SK-N-SH (cell line): ENCODE measurements at regions not wholly inside any gene's neighbourhood (a gene's known extent, or its start where the extent isn't known, plus 50 kb on each side); places are given as distances from the start of the nearest gene placed in this dataset.

Experiments
- CTCF ChIA-PET: fragments of 300-600, 350-600 bp; formaldehyde crosslinking; extraction: SDS; loops from one replicate; lab custom pipeline; 2021; lab: Yijun Ruan, JAX
- POLR2A ChIA-PET: fragments of 350-600 bp; sonication (Branson Sonifier 250); formaldehyde crosslinking; extraction: SDS; loops from one replicate; lab custom pipeline; 2020; ENCODE audit warnings: antibody characterized with exemption, inconsistent platforms; lab: Yijun Ruan, JAX
- DNase-seq: peaks from one replicate; pipeline ENCODE4 v3.0.0; 2012
- H2AFZ ChIP-seq: fragments of 200-600 bp; sonication (generic); 2 replicates; pipeline ENCODE4 v1.8.1; 2016; ENCODE audit warnings: antibody characterized with exemption, mild to moderate bottlenecking, low read depth
- H3F3A ChIP-seq: fragments of 200-600 bp; sonication (generic); replicated peaks from 2 replicates; pipeline ENCODE3; 2016; ENCODE audit warnings: antibody characterized with exemption, mild to moderate bottlenecking; ENCODE audit not compliant: insufficient read depth
- H3K27ac ChIP-seq, 2 experiments: fragments of 200-500 bp in 1 of 2; fragments of 200-600 bp in 1 of 2; sonication (Bioruptor generic) in 1 of 2; sonication (generic), shearing (Covaris generic) in 1 of 2; 2 replicates each; pipeline versions ENCODE4 v1.5.1 to v1.6.1; 2014 to 2016; ENCODE audit warnings: low read depth in 2 of 2, inconsistent platforms in 1 of 2, low read length in 1 of 2, mild to moderate bottlenecking in 1 of 2, mixed read lengths in 1 of 2
- H3K27me3 ChIP-seq: fragments of 200-600 bp; sonication (generic), shearing (Covaris generic); 2 replicates; pipeline ENCODE4 v1.6.1; 2016; ENCODE audit warnings: mixed run types; ENCODE audit not compliant: insufficient read depth
- H3K36me3 ChIP-seq, 2 experiments: fragments of 200-500 bp in 1 of 2; fragments of 200-600 bp in 1 of 2; sonication (Bioruptor generic) in 1 of 2; sonication (generic) in 1 of 2; replicated peaks in 1 of 2; 2 replicates each; pipeline versions ENCODE3 to v1.5.1; 2014 to 2016; ENCODE audit warnings: low read length in 1 of 2, mild to moderate bottlenecking in 1 of 2; ENCODE audit not compliant: insufficient read depth in 2 of 2, control insufficient read depth in 1 of 2
- H3K4me1 ChIP-seq, 2 experiments: fragments of 200-500 bp in 1 of 2; fragments of 200-600 bp in 1 of 2; sonication (Bioruptor generic) in 1 of 2; sonication (generic), shearing (Covaris generic) in 1 of 2; 2 replicates each; pipeline versions ENCODE4 v1.5.1 to v1.6.1; 2014 to 2016; ENCODE audit warnings: low read depth in 1 of 2, low read length in 1 of 2, mixed run types in 1 of 2; ENCODE audit not compliant: insufficient read depth in 2 of 2, control insufficient read depth in 1 of 2
- H3K4me2 ChIP-seq: fragments of 200-600 bp; sonication (generic), shearing (Covaris generic); 2 replicates; pipeline ENCODE4 v1.6.1; 2017; ENCODE audit warnings: mixed run types
- H3K4me3 ChIP-seq, 2 experiments: fragments of 200-500 bp in 1 of 2; fragments of 200-600 bp in 1 of 2; sonication (Bioruptor generic) in 1 of 2; sonication (generic), shearing (Covaris generic) in 1 of 2; 2 replicates each; pipeline versions ENCODE4 v1.5.1 to v1.8.1; 2014 to 2016; ENCODE audit warnings: low read depth in 2 of 2, inconsistent platforms in 1 of 2, low read length in 1 of 2, mild to moderate bottlenecking in 1 of 2, mixed read lengths in 1 of 2, moderate library complexity in 1 of 2
- H3K79me2 ChIP-seq: fragments of 200-600 bp; sonication (generic); 2 replicates; pipeline ENCODE4 v1.8.1; 2017; ENCODE audit warnings: mild to moderate bottlenecking; ENCODE audit not compliant: insufficient read depth
- H3K9ac ChIP-seq: fragments of 200-600 bp; sonication (generic); 2 replicates; pipeline ENCODE4 v1.6.1; 2017; ENCODE audit warnings: mixed run types
- H3K9me2 ChIP-seq: fragments of 200-600 bp; sonication (generic); 2 replicates; pipeline ENCODE4 v1.6.1; 2017; ENCODE audit warnings: mixed run types
- H3K9me3 ChIP-seq: fragments of 200-600 bp; sonication (generic); 2 replicates; pipeline ENCODE4 v1.6.1; 2017; ENCODE audit warnings: mixed run types, mild to moderate bottlenecking, moderate library complexity
- H4K20me1 ChIP-seq: fragments of 200-600 bp; sonication (generic); 2 replicates; pipeline ENCODE4 v1.6.1; 2017; ENCODE audit warnings: mild to moderate bottlenecking, mixed run types; ENCODE audit not compliant: insufficient read depth
- CHD2 ChIP-seq: fragments of 150-350 bp; IDR thresholded peaks from 2 replicates; pipeline ENCODE4 v1.6.1; 2018; ENCODE audit warnings: low read length; ENCODE audit not compliant: partially characterized antibody
- RFX5 ChIP-seq: IDR thresholded peaks from 2 replicates; pipeline ENCODE4 v1.6.1; 2012; ENCODE audit warnings: mild to moderate bottlenecking, improper control_type of control experiment, low read length
- RXRA ChIP-seq: IDR thresholded peaks from 2 replicates; pipeline ENCODE4 v1.4.0; 2012; ENCODE audit warnings: low read depth, mild to moderate bottlenecking, borderline replicate concordance
- SIN3A ChIP-seq: IDR thresholded peaks from 2 replicates; pipeline ENCODE4 v1.6.1; 2012; ENCODE audit warnings: low read depth, mild to moderate bottlenecking, low read length, moderate library complexity, borderline replicate concordance
- SMC3 ChIP-seq: IDR thresholded peaks from 2 replicates; pipeline ENCODE4 v1.6.1; 2012; ENCODE audit warnings: low read depth, low read length, improper control_type of control experiment
- WGBS: methylation state at CpG from one replicate; pipeline ENCODE4 v1.1.6; 2017; ENCODE audit warnings: low lambda C conversion rate; 5-methylcytosine and 5-hydroxymethylcytosine counted together
- TF ChIP-seq, protein P1 (sequence below): IDR thresholded peaks from 2 replicates; pipeline ENCODE4 v1.6.1; 2012; ENCODE audit warnings: mild to moderate bottlenecking, low read depth, low read length, moderate library complexity
- TF ChIP-seq, protein P2 (sequence below): fragments of 200-600 bp; sonication (generic); IDR thresholded peaks from 2 replicates; pipeline ENCODE4 v1.6.1; 2017; ENCODE audit warnings: antibody characterized with exemption, mild to moderate bottlenecking, moderate library complexity
- TF ChIP-seq, protein P3 (sequence below): fragments of 150-350 bp; IDR thresholded peaks from 2 replicates; pipeline ENCODE4 v1.6.1; 2017; ENCODE audit warnings: antibody characterized with exemption, low read length, low read depth, borderline replicate concordance

DNA sequence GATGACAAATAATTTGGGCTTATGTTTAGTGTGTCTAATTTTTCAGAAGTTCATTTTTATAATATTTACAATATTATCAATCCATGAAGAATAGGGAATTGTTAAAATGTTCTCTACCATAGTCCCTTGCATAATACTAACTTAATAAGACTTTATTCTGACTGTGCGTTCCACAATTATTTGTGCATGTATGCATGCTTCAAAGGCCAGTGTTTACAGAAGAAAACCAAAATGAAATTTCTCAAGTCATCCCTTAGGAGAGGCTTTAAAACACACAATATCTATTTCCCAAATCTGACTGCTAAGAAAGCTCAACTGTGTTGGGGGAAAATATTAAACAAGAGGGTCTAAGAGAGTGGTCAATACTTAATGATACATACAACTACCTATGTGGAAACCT lies 226.3 kb upstream of the ANKRD50 start (continued):
- TF ChIP-seq, protein P1, sequence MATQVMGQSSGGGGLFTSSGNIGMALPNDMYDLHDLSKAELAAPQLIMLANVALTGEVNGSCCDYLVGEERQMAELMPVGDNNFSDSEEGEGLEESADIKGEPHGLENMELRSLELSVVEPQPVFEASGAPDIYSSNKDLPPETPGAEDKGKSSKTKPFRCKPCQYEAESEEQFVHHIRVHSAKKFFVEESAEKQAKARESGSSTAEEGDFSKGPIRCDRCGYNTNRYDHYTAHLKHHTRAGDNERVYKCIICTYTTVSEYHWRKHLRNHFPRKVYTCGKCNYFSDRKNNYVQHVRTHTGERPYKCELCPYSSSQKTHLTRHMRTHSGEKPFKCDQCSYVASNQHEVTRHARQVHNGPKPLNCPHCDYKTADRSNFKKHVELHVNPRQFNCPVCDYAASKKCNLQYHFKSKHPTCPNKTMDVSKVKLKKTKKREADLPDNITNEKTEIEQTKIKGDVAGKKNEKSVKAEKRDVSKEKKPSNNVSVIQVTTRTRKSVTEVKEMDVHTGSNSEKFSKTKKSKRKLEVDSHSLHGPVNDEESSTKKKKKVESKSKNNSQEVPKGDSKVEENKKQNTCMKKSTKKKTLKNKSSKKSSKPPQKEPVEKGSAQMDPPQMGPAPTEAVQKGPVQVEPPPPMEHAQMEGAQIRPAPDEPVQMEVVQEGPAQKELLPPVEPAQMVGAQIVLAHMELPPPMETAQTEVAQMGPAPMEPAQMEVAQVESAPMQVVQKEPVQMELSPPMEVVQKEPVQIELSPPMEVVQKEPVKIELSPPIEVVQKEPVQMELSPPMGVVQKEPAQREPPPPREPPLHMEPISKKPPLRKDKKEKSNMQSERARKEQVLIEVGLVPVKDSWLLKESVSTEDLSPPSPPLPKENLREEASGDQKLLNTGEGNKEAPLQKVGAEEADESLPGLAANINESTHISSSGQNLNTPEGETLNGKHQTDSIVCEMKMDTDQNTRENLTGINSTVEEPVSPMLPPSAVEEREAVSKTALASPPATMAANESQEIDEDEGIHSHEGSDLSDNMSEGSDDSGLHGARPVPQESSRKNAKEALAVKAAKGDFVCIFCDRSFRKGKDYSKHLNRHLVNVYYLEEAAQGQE = no peak
- TF ChIP-seq, protein P2, sequence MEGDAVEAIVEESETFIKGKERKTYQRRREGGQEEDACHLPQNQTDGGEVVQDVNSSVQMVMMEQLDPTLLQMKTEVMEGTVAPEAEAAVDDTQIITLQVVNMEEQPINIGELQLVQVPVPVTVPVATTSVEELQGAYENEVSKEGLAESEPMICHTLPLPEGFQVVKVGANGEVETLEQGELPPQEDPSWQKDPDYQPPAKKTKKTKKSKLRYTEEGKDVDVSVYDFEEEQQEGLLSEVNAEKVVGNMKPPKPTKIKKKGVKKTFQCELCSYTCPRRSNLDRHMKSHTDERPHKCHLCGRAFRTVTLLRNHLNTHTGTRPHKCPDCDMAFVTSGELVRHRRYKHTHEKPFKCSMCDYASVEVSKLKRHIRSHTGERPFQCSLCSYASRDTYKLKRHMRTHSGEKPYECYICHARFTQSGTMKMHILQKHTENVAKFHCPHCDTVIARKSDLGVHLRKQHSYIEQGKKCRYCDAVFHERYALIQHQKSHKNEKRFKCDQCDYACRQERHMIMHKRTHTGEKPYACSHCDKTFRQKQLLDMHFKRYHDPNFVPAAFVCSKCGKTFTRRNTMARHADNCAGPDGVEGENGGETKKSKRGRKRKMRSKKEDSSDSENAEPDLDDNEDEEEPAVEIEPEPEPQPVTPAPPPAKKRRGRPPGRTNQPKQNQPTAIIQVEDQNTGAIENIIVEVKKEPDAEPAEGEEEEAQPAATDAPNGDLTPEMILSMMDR = no peak
- TF ChIP-seq SMC3 (no peak), SIN3A (no peak), RXRA (no peak)
- TF ChIP-seq, protein P3, sequence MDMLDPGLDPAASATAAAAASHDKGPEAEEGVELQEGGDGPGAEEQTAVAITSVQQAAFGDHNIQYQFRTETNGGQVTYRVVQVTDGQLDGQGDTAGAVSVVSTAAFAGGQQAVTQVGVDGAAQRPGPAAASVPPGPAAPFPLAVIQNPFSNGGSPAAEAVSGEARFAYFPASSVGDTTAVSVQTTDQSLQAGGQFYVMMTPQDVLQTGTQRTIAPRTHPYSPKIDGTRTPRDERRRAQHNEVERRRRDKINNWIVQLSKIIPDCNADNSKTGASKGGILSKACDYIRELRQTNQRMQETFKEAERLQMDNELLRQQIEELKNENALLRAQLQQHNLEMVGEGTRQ = no peak

DNA sequence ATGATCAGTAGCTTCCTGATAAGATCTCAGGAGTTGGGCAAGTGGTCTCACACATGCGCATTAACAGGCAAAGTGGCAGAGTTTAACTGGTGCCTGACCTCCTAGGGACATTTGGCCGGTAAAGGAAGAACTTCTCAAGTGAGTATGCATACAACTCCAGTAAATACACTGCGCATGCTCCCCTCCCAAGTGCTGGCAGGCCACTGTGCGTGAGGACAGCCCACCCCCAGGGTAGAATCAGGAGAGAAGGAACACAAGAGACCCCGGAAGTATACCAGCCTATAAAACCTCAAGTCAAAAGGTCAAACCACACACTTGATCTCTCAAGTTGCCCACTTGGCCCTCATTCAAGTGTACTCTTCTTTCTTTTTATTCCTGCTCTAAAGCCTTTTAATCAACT lies 225.5 kb upstream of the ANKRD50 start:
- H3K9me3 ChIP-seq = no peaks in the 10 kb centered on the region
- H4K20me1 ChIP-seq = no peaks in the 10 kb centered on the region
- DNase-seq = no peak
- H3K4me1 ChIP-seq = peaks cover 5 to 36% of the 10 kb centered on the region in 2 experiments; a peak in 3 of 4 replicates
- no peak overlapping the region for H3K27ac ChIP-seq
- H3K9ac ChIP-seq = no peak overlapping the region
- H2AFZ ChIP-seq = no peak overlapping the region
- H3K4me3 ChIP-seq = no peak overlapping the region
- no peaks in the 10 kb centered on the region for H3K27me3 ChIP-seq
- CTCF ChIA-PET = interaction anchor here (1.1 to 1.6 kb wide), 2 partner anchors 16 to 56 kb away, joined by 3 to 4 read pairs; no protein-coding TSS in a partner anchor
- H3K4me2 ChIP-seq = no peak overlapping the region
- no peaks in the 10 kb centered on the region for H3K36me3 ChIP-seq
- H3K9me2 ChIP-seq = no peaks in the 10 kb centered on the region
- 90% methylated on average over 2 of the region's 5 CpGs for WGBS
- POLR2A ChIA-PET = no interaction called here
- TF ChIP-seq RFX5 (no peak), CHD2 (no peak), SMC3 (no peak)
- peaks cover 29% of the 10 kb centered on the region for H3F3A ChIP-seq
- H3K79me2 ChIP-seq = no peaks in the 10 kb centered on the region
